ENCODE measurements at regions not wholly inside any gene's neighbourhood (a gene's known extent, or its start where the extent isn't known, plus 50 kb on each side); places are given as distances from the start of the nearest gene placed in this dataset.

- no peaks in the 10 kb centered on the region for H3K27me3 ChIP-seq (ENCODE audit: insufficient read depth, low read depth, severe bottlenecking)
- TF ChIP-seq CTCF (IDR thresholded peaks at IDR 0.05; ENCODE audit: low read depth, low read length) = no peak
- peaks cover 25% of the 10 kb centered on the region for H3K9me3 ChIP-seq (ENCODE audit: severe bottlenecking)
- no peak overlapping the region for H3K27ac ChIP-seq
- DNase-seq = no peak
- H3K4me3 ChIP-seq (ENCODE audit: low read depth, low read length) = no peak overlapping the region
- H3K36me3 ChIP-seq = no peaks in the 10 kb centered on the region
These were observed 631.1 kb downstream of the MATN1 start for GRCh38 chr1:30092051-30092858.

- Histone ChIP-seq H3K36me3 (no peaks in the 10 kb centered on the region), H3K9me3 (ENCODE audit: severe bottlenecking) (peaks cover 25% of the 10 kb centered on the region), H3K27ac (no peak overlapping the region), H3K27me3 (ENCODE audit: insufficient read depth, low read depth, severe bottlenecking) (no peaks in the 10 kb centered on the region), H3K4me3 (ENCODE audit: low read depth, low read length) (no peak overlapping the region)
- DNase-seq = no peak
- no peak for TF ChIP-seq CTCF (IDR thresholded peaks at IDR 0.05; ENCODE audit: low read depth, low read length)
These were observed 633.1 kb downstream of the MATN1 start for GRCh38 chr1:30090162-30090820.

GRCh38 chr1:30089024-30089430, 634.4 kb downstream of the MATN1 start:
- TF ChIP-seq CTCF (IDR thresholded peaks at IDR 0.05; ENCODE audit: low read depth, low read length) = no peak
- H3K4me3 ChIP-seq (ENCODE audit: low read depth, low read length) = no peak overlapping the region
- H3K36me3 ChIP-seq = no peaks in the 10 kb centered on the region
- peak; percentile 45 for DNase-seq
- no peak overlapping the region for H3K27ac ChIP-seq
- no peaks in the 10 kb centered on the region for H3K27me3 ChIP-seq (ENCODE audit: insufficient read depth, low read depth, severe bottlenecking)
- peaks cover 25% of the 10 kb centered on the region for H3K9me3 ChIP-seq (ENCODE audit: severe bottlenecking)

- H3K4me3 ChIP-seq (ENCODE audit: low read depth, low read length) = no peak overlapping the region
- no peaks in the 10 kb centered on the region for H3K27me3 ChIP-seq (ENCODE audit: insufficient read depth, low read depth, severe bottlenecking)
- H3K36me3 ChIP-seq = no peaks in the 10 kb centered on the region
- peaks cover 25% of the 10 kb centered on the region for H3K9me3 ChIP-seq (ENCODE audit: severe bottlenecking)
- no peak for TF ChIP-seq CTCF (IDR thresholded peaks at IDR 0.05; ENCODE audit: low read depth, low read length)
- H3K27ac ChIP-seq = no peak overlapping the region
- DNase-seq = no peak
These were observed 634.8 kb downstream of the MATN1 start for GRCh38 chr1:30088594-30088993.

GRCh38 chr1:30087465-30087864, 635.9 kb downstream of the MATN1 start:
- Histone ChIP-seq H3K9me3 (ENCODE audit: severe bottlenecking) (peaks cover 14% of the 10 kb centered on the region), H3K27ac (no peak overlapping the region), H3K4me3 (ENCODE audit: low read depth, low read length) (no peak overlapping the region), H3K36me3 (no peaks in the 10 kb centered on the region), H3K27me3 (ENCODE audit: insufficient read depth, low read depth, severe bottlenecking) (no peaks in the 10 kb centered on the region)
- TF ChIP-seq CTCF (IDR thresholded peaks at IDR 0.05; ENCODE audit: low read depth, low read length) = peak; percentile 61
- DNase-seq = peak; percentile 37
